ENCODE measurements at regions not wholly inside any gene's neighbourhood (a gene's known extent, or its start where the extent isn't known, plus 50 kb on each side); places are given as distances from the start of the nearest gene placed in this dataset.

GRCh38 chr6:105907991-105908390, 178.1 kb upstream of the PRDM1 start:
- DNase-seq (ENCODE audit: low read depth) = no peak

DNA sequence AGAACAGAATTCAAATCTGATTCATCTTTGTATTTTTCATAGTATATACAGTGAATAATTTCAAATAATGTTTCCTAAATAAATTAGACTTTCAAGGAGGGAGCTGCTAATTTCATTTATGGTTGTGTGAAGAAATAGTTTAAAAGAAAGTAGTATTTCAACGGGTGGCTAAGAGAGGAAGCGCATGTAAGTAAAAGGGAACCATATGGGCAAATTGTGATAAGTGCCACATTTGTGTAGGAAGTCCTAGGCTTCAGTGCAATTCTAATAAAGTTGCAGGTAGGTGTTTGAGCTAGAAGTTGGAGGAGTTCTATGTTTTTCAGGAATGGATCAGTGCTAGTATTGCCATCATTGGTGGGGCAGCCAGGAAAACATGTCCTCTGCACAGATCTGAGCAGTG, 178.8 kb upstream of the PRDM1 start:
- no peak for DNase-seq (ENCODE audit: low read depth)

GRCh38 chr6:105902401-105903031, 183.6 kb upstream of the PRDM1 start:
- no peak for DNase-seq (ENCODE audit: low read depth)

- DNase-seq (ENCODE audit: low read depth) = no peak
Measured at GRCh38 chr6:105901583-105901982, 184.6 kb upstream of the PRDM1 start.

GRCh38 chr6:105900125-105900937, 185.8 kb upstream of the PRDM1 start:
- DNase-seq (ENCODE audit: low read depth) = no peak

DNA sequence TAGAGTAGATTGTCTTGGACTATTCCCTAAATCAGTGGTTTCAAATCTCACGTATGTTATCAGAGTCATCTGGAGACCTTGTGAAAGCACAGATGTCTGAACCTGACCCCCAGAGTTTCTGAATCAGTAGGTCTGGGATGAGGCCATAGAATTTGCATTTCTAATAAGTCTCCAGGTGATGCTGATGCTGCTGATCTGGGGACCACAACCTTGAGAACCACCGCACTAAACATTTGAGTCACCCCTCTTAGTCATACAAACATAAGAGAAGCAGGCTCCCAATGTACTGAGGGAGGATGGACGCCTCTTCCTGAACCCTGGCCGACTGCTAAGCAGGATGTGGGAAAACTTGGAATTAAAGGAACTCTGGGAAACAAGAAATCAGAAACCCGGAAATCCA, 187.8 kb upstream of the PRDM1 start:
- DNase-seq (ENCODE audit: low read depth) = no peak

DNA sequence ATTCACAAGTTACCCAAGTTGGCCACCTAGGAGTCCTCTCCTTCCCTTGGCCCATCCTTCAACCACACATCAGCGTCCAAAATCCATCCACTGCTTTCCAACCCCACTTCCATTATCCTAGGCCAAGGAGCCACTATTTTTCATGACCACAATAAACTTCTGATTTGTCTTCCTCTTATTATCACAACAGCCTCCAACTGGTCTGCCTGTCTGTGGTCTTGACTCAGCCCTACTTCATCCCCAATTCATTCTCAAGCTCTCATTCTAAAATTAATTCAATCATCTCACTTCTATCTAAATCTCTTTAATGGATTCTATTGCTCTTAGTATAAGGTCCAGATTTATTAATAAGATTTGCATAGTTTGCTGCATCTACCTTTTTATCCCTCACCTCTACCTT, 189.0 kb upstream of the PRDM1 start:
- no peak for DNase-seq (ENCODE audit: low read depth)

DNA sequence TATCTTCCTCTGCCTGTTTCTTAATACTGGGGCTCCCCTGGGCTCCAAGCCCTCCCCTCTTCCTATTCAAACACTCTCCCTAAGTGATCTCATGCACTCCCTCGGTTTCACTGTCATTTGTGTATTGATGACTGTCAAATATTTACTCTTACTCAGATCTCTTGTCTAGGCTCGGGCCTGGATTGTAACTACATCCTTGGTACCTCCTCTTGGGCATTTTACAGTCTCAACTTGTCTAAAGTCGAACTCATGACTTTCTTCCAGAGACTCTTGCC, 189.4 kb upstream of the PRDM1 start:
- no peak for DNase-seq (ENCODE audit: low read depth)

- no peak for DNase-seq (ENCODE audit: low read depth)
Measured at GRCh38 chr6:105896052-105896820, 189.9 kb upstream of the PRDM1 start.

GRCh38 chr6:105894556-105894955, 191.6 kb upstream of the PRDM1 start:
- no peak for DNase-seq (ENCODE audit: low read depth)

DNA sequence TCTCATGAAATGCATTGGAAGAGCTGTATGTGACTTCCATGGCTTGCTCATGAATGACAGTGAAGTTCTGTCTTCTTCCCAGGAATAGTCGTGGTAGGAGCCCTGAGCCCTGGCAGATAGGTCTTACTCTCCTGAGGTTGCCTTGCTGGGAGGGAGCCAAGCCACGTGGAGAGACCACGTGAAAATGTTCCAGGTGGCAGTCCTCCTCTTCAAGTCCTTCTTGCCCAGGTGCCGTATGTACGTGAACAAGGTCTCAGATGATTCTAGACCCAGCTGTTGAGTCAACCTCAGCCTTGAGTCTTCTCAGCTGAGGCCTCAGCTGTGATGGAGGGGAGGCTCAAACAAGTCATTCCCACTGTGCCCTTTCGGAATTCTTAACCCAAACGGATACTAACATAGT, 192.4 kb upstream of the PRDM1 start:
- no peak for DNase-seq (ENCODE audit: low read depth)

DNA sequence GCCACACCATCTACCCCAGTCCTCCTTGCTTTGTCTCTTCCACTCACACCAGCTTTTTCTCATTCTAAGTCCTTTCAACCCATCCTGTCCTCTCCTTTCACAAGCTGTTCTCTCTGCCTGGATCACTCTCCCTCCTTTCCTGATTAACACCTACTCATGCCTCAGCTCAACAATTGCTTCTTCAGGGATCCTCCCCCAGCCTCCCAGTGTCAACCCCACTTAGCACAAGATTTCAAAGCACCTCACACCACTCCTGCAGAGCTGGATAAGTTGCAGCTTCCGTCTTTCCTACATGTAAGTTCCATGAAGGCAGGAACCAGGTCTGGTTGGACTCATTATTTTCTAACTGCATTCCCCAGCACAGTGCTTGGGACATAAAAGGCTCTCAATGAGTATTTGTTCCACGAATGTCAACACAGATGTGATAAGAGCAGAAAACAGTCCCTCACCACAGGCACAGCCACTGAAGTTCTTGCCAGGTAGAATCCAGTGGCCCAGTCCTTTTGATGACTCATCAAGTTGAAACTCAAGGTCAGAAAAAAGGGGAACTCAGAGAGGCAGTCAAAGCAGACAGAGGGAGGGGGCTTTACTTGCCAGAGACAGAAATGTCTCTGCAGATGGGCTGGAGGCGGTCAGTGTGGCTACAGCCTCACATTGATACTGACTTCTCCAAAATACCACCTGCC, 193.4 kb upstream of the PRDM1 start:
- no peak for DNase-seq (ENCODE audit: low read depth)

DNA sequence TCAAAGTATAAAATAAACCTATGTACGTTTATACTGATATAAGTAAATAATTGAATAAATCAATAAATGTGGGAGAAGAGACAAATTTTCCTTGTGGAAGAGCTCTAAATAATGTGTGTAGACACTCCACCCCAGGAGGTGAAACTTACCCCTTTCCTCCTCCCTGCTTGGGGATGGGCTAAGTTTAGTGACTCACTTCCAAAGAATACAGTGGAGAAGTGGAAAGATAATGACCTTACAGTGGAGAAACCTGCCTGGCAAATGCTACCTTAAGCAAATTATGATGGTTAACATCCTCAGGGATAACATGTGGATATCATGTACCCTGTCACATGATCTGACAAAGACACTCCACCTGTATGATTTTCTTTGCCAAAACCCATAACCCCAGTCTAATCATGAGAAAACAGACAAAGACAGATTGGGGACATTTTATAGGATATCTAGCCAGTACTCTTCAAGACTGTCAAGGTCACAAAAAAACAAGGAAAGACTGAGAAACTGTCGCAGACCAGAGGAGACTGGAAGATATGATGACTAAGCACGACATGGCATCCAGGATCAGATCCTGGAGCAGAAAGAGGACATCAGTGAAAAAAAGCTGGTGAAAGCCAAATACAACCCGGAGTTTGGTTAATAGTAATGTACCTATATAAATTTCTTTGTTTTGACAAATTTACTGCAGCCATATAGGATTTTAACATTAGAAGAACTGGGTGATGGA, 195.5 kb upstream of the PRDM1 start:
- DNase-seq (ENCODE audit: low read depth) = no peak

DNA sequence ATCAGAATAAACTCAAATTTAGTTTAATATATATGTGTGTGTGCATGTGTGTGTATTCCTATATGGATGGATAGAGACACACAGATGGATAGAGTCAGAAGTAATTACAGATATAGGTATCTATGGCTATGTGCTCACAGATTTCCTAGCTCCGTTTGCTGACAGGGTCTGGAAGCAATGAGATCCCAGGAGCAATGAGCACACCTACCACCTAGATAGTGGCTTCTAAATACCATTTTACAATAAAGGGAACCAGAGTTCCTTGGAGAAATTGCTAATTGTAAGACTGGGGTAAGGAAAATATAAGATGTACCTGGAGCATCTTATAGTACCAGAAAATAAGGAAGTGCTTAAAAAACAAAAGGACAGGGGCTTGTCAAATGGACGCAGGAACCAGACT, 196.2 kb upstream of the PRDM1 start:
- no peak for DNase-seq (ENCODE audit: low read depth)

DNA sequence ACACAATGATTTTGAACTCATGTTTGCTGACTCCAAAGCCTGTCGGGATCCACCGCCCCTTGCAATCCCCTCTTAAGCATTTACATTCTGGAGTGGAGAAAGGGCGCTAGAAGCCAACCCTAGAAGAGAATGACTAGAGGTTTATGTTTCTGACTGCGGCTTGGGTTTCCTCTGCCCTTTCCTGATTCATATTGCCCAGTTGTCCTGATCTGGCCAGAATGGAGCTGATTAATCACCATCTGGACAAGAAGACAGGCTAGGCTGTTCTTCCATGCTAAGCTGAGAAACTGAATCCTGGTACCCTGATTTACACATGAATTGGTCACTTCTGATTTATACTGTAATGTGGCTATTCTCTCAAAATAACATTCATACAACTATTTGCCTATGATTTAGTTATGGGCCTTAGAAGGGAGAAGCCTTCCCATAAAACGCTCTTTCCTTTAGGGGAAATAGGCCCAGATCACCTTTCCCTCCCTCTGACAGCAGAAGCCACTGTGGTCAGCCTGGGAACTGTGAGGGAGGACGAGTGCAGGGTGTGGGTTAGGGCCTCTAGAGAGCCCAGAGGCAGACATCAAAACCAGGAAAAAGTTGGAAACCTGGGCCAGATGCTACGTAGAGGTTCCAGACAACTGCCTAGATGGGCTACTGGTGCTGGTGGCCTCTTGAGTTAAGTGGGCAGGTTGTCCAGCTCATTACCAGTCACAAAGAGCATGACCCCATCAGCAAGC, 199.2 kb upstream of the PRDM1 start:
- no peak for DNase-seq (ENCODE audit: low read depth)

- DNase-seq (ENCODE audit: low read depth) = no peak
Measured at GRCh38 chr6:105886066-105886813, 199.9 kb upstream of the PRDM1 start.

- no peak for DNase-seq (ENCODE audit: low read depth)
Measured at GRCh38 chr6:105884426-105884825, 201.7 kb upstream of the PRDM1 start.

DNA sequence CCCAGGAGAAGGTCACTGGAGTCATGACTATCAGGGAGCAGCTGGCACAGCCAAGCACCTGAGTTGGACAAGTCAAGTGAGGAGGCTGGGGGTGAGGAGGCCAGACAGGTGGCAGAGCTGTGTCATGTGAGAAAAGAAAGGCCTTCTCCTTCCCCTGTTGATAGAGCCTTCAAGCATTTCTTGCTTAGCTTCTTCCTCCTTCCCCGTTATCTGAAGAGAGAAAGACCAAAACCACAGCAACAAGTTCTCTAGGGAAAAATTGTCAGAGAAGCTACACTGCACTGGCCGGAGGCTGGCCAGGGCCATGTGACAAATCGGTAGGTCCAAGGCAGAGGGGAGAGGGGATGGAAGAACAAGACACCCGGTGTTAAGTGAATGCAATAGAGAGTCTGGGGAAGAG, 202.1 kb upstream of the PRDM1 start:
- DNase-seq (ENCODE audit: low read depth) = no peak

DNA sequence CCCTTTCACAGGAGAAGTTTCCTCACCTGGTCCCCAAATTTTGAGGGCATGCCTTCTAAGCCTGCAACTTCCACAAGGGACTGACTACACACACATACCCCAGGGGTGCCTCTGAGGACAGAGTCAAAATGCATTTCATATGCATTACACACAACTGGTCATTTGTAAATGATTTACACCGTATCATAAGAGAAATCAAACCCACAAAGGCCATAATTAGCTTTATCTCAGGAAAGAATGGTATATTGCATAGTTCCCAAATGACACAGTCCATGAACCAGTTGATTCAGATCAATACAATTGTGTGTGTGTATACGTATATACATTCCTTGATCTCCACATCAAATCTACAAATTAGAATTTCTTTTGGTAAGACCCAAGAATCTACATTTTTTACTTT, 203.3 kb upstream of the PRDM1 start:
- DNase-seq (ENCODE audit: low read depth) = no peak

DNA sequence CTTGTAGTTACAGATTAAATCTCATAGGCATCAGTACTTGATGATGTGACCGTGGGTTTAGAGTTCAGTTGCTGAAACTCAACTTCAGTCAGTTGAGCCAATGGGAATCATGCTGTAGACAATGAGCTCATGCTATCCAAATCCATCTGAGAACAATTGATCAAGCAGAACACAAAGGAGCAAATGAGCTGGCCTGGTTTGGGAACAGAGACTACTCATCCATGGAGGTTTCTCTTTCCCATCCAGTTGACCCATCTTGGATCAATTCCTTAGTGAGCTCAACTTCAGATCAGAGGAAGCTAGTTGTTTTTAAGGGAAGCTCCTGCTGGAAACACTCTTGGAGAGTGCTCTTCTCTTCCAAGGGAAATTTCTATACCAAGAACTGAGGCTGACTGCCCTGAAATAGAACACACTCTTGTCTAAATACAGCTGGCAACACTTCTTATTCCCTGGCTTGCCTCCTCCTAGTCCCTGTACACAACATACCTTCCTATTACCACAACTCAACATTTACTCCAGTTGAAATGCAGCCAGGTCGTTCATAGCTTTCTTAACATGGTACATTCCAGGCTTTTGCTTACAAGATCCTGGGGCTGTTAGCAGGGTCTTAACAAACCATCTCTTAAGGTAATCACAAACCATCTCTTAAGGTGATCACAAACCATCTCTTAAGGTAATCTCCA, 203.9 kb upstream of the PRDM1 start:
- DNase-seq (ENCODE audit: low read depth) = no peak
